ENCODE measurements at regions not wholly inside any gene's neighbourhood (a gene's known extent, or its start where the extent isn't known, plus 50 kb on each side); places are given as distances from the start of the nearest gene placed in this dataset.

GRCh38 chr2:12256206-12256605, 460.5 kb upstream of the TRIB2 start:
- no peaks in the 10 kb centered on the region for H3F3A ChIP-seq (ENCODE audit: insufficient read depth, low read depth)
- ChIA-PET CTCF (no interaction called here), POLR2A (ENCODE audit: unreplicated experiment) (no interaction called here)
- H3K9me3 ChIP-seq (ENCODE audit: insufficient read depth, low read depth): no peaks in the 10 kb centered on the region
- no peaks in the 10 kb centered on the region for H3K79me2 ChIP-seq (ENCODE audit: low read depth)
- H3K4me3 ChIP-seq: no peak overlapping the region
- H3K27ac ChIP-seq: no peak overlapping the region
- DNase-seq: no peak
- no peak overlapping the region for H2AFZ ChIP-seq
- no peaks in the 10 kb centered on the region for H3K36me3 ChIP-seq (ENCODE audit: low read depth)
- TF ChIP-seq EZH2 (IDR thresholded peaks at IDR 0.05; ENCODE audit: low read depth) (no peak), CTCF (conservative IDR thresholded peaks at IDR 0.05) (no peak)
- no peaks in the 10 kb centered on the region for H4K20me1 ChIP-seq (ENCODE audit: insufficient read depth)
- H3K27me3 ChIP-seq (ENCODE audit: insufficient read depth, low read depth): no peaks in the 10 kb centered on the region
- H3K9me2 ChIP-seq (ENCODE audit: insufficient read depth): 0 out of 2 replicates have a peak, but pooled peaks cover 5% of the 10 kb centered on the region
- H3K4me2 ChIP-seq: no peak overlapping the region
- intact Hi-C loops (cut with micrococcal nuclease; ENCODE audit: unreplicated experiment): no loop called here
- no peaks in the 10 kb centered on the region for H3K4me1 ChIP-seq (replicated peaks; ENCODE audit: insufficient read depth)
- BruUV-seq (replicated peaks): no TSS peak

GRCh38 chr2:12257476-12257875, 459.3 kb upstream of the TRIB2 start:
- H3K4me1 ChIP-seq (replicated peaks; ENCODE audit: insufficient read depth): 0 out of 2 replicates have a peak, but pooled peaks cover 4% of the 10 kb centered on the region
- CTCF ChIA-PET: no interaction called here
- no peaks in the 10 kb centered on the region for H4K20me1 ChIP-seq (ENCODE audit: insufficient read depth)
- intact Hi-C loops (cut with micrococcal nuclease; ENCODE audit: unreplicated experiment): no loop called here
- no peak overlapping the region for H3K4me2 ChIP-seq
- no peak overlapping the region for H3K27ac ChIP-seq
- H3K4me3 ChIP-seq: no peak overlapping the region
- H3K9me3 ChIP-seq (ENCODE audit: insufficient read depth, low read depth): no peaks in the 10 kb centered on the region
- POLR2A ChIA-PET (ENCODE audit: unreplicated experiment): no interaction called here
- BruUV-seq (replicated peaks): no TSS peak
- H3K36me3 ChIP-seq (ENCODE audit: low read depth): no peaks in the 10 kb centered on the region
- H3K27me3 ChIP-seq (ENCODE audit: insufficient read depth, low read depth): no peaks in the 10 kb centered on the region
- H3K9me2 ChIP-seq (ENCODE audit: insufficient read depth): 0 out of 2 replicates have a peak, but pooled peaks cover 5% of the 10 kb centered on the region
- H2AFZ ChIP-seq: no peak overlapping the region
- H3F3A ChIP-seq (ENCODE audit: insufficient read depth, low read depth): no peaks in the 10 kb centered on the region
- no peak for DNase-seq
- no peak for TF ChIP-seq CTCF (conservative IDR thresholded peaks at IDR 0.05)
- no peak for TF ChIP-seq EZH2 (IDR thresholded peaks at IDR 0.05; ENCODE audit: low read depth)
- no peaks in the 10 kb centered on the region for H3K79me2 ChIP-seq (ENCODE audit: low read depth)

GRCh38 chr2:12259493-12259892, 457.2 kb upstream of the TRIB2 start:
- no peak overlapping the region for H3K4me3 ChIP-seq

More at GRCh38 chr2:12259493-12259892, 457.2 kb upstream of the TRIB2 start:
- Histone ChIP-seq H4K20me1 (ENCODE audit: insufficient read depth) (no peaks in the 10 kb centered on the region), H3K79me2 (ENCODE audit: low read depth) (no peaks in the 10 kb centered on the region), H3K36me3 (ENCODE audit: low read depth) (no peaks in the 10 kb centered on the region), H3K27ac (no peak overlapping the region), H3F3A (ENCODE audit: insufficient read depth, low read depth) (no peaks in the 10 kb centered on the region), H3K4me2 (no peak overlapping the region), H3K27me3 (ENCODE audit: insufficient read depth, low read depth) (no peaks in the 10 kb centered on the region), H2AFZ (no peak overlapping the region), H3K4me1 (replicated peaks; ENCODE audit: insufficient read depth) (0 out of 2 replicates have a peak, but pooled peaks cover 7% of the 10 kb centered on the region), H3K9me2 (ENCODE audit: insufficient read depth) (0 out of 2 replicates have a peak, but pooled peaks cover 5% of the 10 kb centered on the region), H3K9me3 (ENCODE audit: insufficient read depth, low read depth) (no peaks in the 10 kb centered on the region)
- intact Hi-C loops (cut with micrococcal nuclease; ENCODE audit: unreplicated experiment): no loop called here
- ChIA-PET POLR2A (ENCODE audit: unreplicated experiment) (no interaction called here), CTCF (interaction anchor here (0.6 kb wide), 1 partner anchor 25 kb away, joined by 3 read pairs; no protein-coding TSS in a partner anchor)
- DNase-seq: no peak
- BruUV-seq (replicated peaks): no TSS peak
- TF ChIP-seq CTCF (conservative IDR thresholded peaks at IDR 0.05): no peak
- no peak for TF ChIP-seq EZH2 (IDR thresholded peaks at IDR 0.05; ENCODE audit: low read depth)
